Neural crest cell (in vitro differentiated cells): ENCODE measurements at regions not wholly inside any gene's neighbourhood (a gene's known extent, or its start where the extent isn't known, plus 50 kb on each side); places are given as distances from the start of the nearest gene placed in this dataset.

Experiments
- DNase-seq: peaks from one replicate; pipeline ENCODE4 v3.0.0; 2021; ENCODE audit warnings: low read depth, mixed read lengths, low spot score
- H3K27ac Mint-ChIP-seq: one replicate; pipeline ENCODE4 v1.8.0; 2021; ENCODE audit warnings: mild to moderate bottlenecking, mixed read lengths; ENCODE audit not compliant: unreplicated experiment
- H3K27me3 Mint-ChIP-seq: 2 replicates; pipeline ENCODE4 v1.8.0; 2021; ENCODE audit warnings: low read depth, mild to moderate bottlenecking, mixed read lengths
- H3K36me3 Mint-ChIP-seq: 2 replicates; pipeline ENCODE4 v1.8.0; 2021; ENCODE audit warnings: low read depth, mild to moderate bottlenecking, mixed read lengths
- H3K4me1 Mint-ChIP-seq: 2 replicates; pipeline ENCODE4 v1.8.0; 2021; ENCODE audit warnings: mixed read lengths
- H3K4me3 Mint-ChIP-seq: one replicate; pipeline ENCODE4 v1.8.0; 2021; ENCODE audit warnings: mild to moderate bottlenecking, mixed read lengths
- H3K9me3 Mint-ChIP-seq: 2 replicates; pipeline ENCODE4 v1.8.0; 2021; ENCODE audit warnings: mixed read lengths
- TF ChIP-seq, protein P1 (sequence below): fragments of 200-600 bp; sonication (generic); conservative IDR thresholded peaks from 2 replicates; pipeline ENCODE4 v1.5.0; 2021; ENCODE audit warnings: antibody characterized with exemption, mild to moderate bottlenecking

DNA sequence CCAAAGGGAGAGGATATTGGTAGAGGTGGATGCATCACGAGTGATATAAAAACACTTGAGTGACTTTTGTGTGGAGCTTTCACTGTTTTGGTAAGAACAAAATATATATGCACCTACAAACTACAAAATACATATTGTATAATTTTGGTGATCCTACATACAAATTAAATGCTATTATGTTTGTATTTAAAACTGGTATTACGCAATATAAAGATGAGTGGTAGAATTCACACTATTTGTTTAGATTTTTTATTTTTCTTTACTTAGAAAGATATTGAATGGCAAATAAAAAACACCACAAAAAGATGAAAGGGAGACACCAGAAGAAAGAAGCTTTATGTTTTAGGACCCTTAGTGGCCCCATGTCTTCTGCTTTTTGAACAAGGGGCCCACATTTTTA is 770.7 kb upstream of the ID2 start:
- H3K36me3 Mint-ChIP-seq: no peaks in the 10 kb centered on the region
- no peak overlapping the region for H3K27ac Mint-ChIP-seq
- TF ChIP-seq, protein P1, sequence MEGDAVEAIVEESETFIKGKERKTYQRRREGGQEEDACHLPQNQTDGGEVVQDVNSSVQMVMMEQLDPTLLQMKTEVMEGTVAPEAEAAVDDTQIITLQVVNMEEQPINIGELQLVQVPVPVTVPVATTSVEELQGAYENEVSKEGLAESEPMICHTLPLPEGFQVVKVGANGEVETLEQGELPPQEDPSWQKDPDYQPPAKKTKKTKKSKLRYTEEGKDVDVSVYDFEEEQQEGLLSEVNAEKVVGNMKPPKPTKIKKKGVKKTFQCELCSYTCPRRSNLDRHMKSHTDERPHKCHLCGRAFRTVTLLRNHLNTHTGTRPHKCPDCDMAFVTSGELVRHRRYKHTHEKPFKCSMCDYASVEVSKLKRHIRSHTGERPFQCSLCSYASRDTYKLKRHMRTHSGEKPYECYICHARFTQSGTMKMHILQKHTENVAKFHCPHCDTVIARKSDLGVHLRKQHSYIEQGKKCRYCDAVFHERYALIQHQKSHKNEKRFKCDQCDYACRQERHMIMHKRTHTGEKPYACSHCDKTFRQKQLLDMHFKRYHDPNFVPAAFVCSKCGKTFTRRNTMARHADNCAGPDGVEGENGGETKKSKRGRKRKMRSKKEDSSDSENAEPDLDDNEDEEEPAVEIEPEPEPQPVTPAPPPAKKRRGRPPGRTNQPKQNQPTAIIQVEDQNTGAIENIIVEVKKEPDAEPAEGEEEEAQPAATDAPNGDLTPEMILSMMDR: no peak
- no peak overlapping the region for H3K4me3 Mint-ChIP-seq
- H3K27me3 Mint-ChIP-seq: no peaks in the 10 kb centered on the region
- peaks cover 3% of the 10 kb centered on the region for H3K9me3 Mint-ChIP-seq
- DNase-seq: no peak
- peaks cover 10% of the 10 kb centered on the region for H3K4me1 Mint-ChIP-seq

GRCh38 chr2:7913974-7914373 is 767.9 kb upstream of the ID2 start:
- no peak for DNase-seq
- Mint-ChIP-seq H3K27ac (no peak overlapping the region), H3K27me3 (no peaks in the 10 kb centered on the region), H3K4me1 (peaks cover 10% of the 10 kb centered on the region), H3K4me3 (no peak overlapping the region), H3K36me3 (no peaks in the 10 kb centered on the region), H3K9me3 (peaks cover under 1% of the 10 kb centered on the region)
- TF ChIP-seq, protein P1: no peak

DNA sequence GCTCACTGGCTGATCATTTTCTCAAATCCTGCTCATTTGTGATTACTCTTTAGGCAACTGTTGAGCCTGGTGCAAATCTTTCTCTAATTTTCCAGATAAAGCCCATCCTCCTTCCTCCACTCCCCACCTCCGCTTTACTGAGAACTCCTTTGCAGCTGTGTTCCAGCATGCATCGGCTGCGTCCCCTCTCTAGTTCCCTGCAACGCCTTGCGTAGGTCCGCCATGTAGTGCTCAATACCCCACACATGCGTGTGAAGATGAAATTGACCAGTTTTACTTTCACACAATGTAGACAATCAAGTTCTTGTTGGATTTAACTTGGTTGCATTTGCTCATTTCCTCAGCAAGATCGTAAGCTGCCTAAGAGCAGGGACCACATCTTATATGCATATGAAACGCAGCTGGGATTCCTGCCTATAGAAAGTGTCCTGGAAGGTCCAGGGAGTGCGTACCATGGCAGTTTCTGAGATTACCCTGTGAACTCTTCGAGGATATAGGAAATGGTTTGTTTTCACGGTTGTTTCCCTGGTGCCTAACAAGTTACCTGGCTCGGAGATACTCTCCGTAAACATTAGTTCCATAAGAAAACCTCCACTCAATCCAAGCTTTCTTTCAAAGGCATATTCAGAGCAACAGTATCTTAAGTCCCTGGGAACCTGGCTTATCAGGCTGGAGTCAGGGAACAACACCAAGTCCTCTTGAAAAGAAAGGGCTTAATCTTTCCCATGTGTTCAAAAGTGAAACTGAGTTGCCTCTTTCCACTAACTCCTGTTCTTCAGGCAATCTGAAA is 766.4 kb upstream of the ID2 start:
- TF ChIP-seq, protein P1: no peak
- H3K4me3 Mint-ChIP-seq: no peak overlapping the region
- H3K27ac Mint-ChIP-seq: no peak overlapping the region
- peaks cover 3% of the 10 kb centered on the region for H3K9me3 Mint-ChIP-seq
- H3K36me3 Mint-ChIP-seq: no peaks in the 10 kb centered on the region
- no peaks in the 10 kb centered on the region for H3K27me3 Mint-ChIP-seq
- peaks cover 10% of the 10 kb centered on the region for H3K4me1 Mint-ChIP-seq
- no peak for DNase-seq

DNA sequence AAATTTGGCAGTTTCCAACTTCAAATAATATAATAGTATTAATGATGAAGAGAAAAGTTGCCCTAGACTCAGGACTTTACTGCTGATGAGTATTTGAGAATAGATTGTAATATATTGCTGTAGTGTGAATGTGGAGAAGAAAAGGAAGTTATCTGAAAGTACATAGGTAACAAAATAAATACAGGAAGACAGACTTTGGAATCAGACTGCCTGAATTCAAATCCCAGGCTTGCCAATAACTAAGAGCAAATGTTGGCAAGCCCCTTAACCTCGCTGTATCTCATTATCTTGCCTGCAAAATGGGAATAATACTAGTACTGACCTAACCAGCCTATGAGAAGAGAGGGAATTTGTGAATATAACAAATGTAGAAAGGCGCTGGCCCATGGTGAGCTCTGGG is 765.2 kb upstream of the ID2 start:
- Mint-ChIP-seq H3K27me3 (no peaks in the 10 kb centered on the region), H3K9me3 (peaks cover 3% of the 10 kb centered on the region), H3K4me3 (no peak overlapping the region), H3K27ac (no peak overlapping the region), H3K36me3 (no peaks in the 10 kb centered on the region), H3K4me1 (peaks cover 10% of the 10 kb centered on the region)
- DNase-seq: no peak
- TF ChIP-seq, protein P1: no peak

GRCh38 chr2:7919510-7919909 is 762.3 kb upstream of the ID2 start:
- Mint-ChIP-seq H3K4me3 (no peak overlapping the region), H3K27me3 (no peaks in the 10 kb centered on the region), H3K4me1 (peaks cover 4% of the 10 kb centered on the region), H3K9me3 (peaks cover 8% of the 10 kb centered on the region), H3K27ac (no peak overlapping the region), H3K36me3 (peaks cover 4% of the 10 kb centered on the region)
- TF ChIP-seq, protein P1: no peak
- DNase-seq: no peak
